Heart left ventricle (tissue), 16 donors: ENCODE measurements at regions not wholly inside any gene's neighbourhood (a gene's known extent, or its start where the extent isn't known, plus 50 kb on each side); places are given as distances from the start of the nearest gene placed in this dataset.

Experiments
- ATAC-seq, 4 donors: fragments of 200-7000 bp; cut with Tn5 transposase; one replicate each; pipeline ENCODE4 v1.9.1; 2020 to 2022; ENCODE audit warnings: moderate library complexity in 4 of 4, mild to moderate bottlenecking in 3 of 4, moderate number of reproducible peaks in 1 of 4
- DNase-seq, 5 donors: peaks; one replicate each; pipeline ENCODE4 v3.0.0-alpha.2; 2020
- H3K27ac ChIP-seq, 12 donors: fragments of 200-600 bp; sonication (generic) in 4 of 12; one replicate each; pipeline versions ENCODE4 v1.5.0 to v1.8.0; 2016 to 2022; ENCODE audit warnings: mild to moderate bottlenecking in 2 of 12
- H3K27me3 ChIP-seq, 9 donors: fragments of 200-600 bp; sonication (generic) in 2 of 9; one replicate each; pipeline versions ENCODE4 v1.5.1 to v1.8.0; 2016 to 2022; ENCODE audit warnings: mild to moderate bottlenecking in 3 of 9
- H3K36me3 ChIP-seq, 9 donors: fragments of 200-600 bp; sonication (generic) in 2 of 9; one replicate each; pipeline versions ENCODE4 v1.5.0 to v1.8.0; 2018 to 2022; ENCODE audit warnings: mild to moderate bottlenecking in 2 of 9
- H3K4me1 ChIP-seq, 12 donors: fragments of 200-600 bp; sonication (generic) in 4 of 12; one replicate each; pipeline versions ENCODE4 v1.5.0 to v1.8.0; 2016 to 2022; ENCODE audit warnings: mild to moderate bottlenecking in 3 of 12
- H3K4me3 ChIP-seq, 12 donors: fragments of 200-600 bp; sonication (generic) in 4 of 12; one replicate each; pipeline versions ENCODE4 v1.5.0 to v1.8.0; 2017 to 2022; ENCODE audit warnings: mild to moderate bottlenecking in 9 of 12, moderate library complexity in 4 of 12
- H3K9me3 ChIP-seq, 12 donors: fragments of 200-600 bp; sonication (generic) in 4 of 12; one replicate each; pipeline versions ENCODE4 v1.5.0 to v1.8.0; 2016 to 2022; ENCODE audit warnings: mild to moderate bottlenecking in 1 of 12
- POLR2A ChIP-seq, 2 donors: fragments of 450-650 bp; IDR thresholded peaks; one replicate each; pipeline ENCODE4 v1.6.1; 2017; ENCODE audit warnings: antibody characterized with exemption in 2 of 2, mild to moderate bottlenecking in 2 of 2, moderate library complexity in 2 of 2
- WGBS, 4 donors: extraction: QIAGEN DNeasy Blood & Tissue Kit in 2 of 4; methylation state at CpG; one replicate each; pipeline versions ENCODE4 v1.1.5 to v1.1.7; 2013 to 2018; 5-methylcytosine and 5-hydroxymethylcytosine counted together
- intact Hi-C, 10 donors: fragments of 100-400 bp; cut with DNase I; formaldehyde crosslinking; loops; one replicate each; pipeline versions ENCODE4 v1.11.1 to v1.14.2; 2022
- TF ChIP-seq, protein P1 (sequence below), 12 donors: fragments of 200-600 bp; sonication (generic) in 4 of 12; IDR thresholded peaks; one replicate each; pipeline versions ENCODE4 v1.5.0 to v1.8.0; 2018 to 2022; ENCODE audit warnings: antibody characterized with exemption in 12 of 12, mild to moderate bottlenecking in 5 of 12
- donor health status: ischemic (EF 13 %, LVEDD 7.1; RV severe dilation, severe dysfunction).
- donor health status: healthy with polysubstance abuse.
- donor health status: DM: no; HTN: yes; CAD: no.
- donor health status: DM: no; HTN: no; CAD: no.
- donor health status: ischemic (EF 25% LVEDD 6.9; RV normal size, moderate dysfunction).
- donor health status: ischemic (EF 25% LVEDD 5.7; RV mildly dilated, moderate dysfunction).
- donor health status: healthy.
- donor health status: DM: yes; HTN: yes; CAD: no.
- donor health status: ischemic (EF 35%, LVEDD 5.7; RV mildly dilated, moderate dysfunction).
- donor health status: nonischemic (EF 11% LVEDD 7.7; RV severe dilation, severe dysfunction).
- donor health status: DM: yes; HTN: yes; CAD: no.
- donor health status: PGD.
- donor health status: ischemic (EF 29% LVEDD 5.4; RV normal size, mild dysfunction).
- donor health status: nonischemic (EF 23%, LVEDD 6.1; RV moderate dilation, normal function).

DNA sequence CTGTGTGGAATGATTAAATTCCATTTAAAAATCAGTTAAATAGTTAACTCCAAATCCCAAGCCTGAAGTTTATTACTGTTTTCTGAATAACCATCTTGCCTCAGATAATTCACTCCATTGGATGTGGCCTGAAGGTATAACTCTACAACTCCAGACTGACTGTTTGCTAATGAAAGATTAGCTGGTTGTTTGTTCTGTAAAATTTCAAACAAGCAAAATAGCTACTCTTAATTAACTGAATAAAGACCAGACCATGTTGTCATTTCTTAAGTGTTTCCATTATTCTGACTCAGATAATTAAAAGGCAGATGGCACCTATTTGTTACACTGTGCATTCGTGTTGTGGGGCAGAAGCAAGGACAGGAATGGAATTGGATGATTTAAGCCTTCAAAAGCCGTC is 78.5 kb upstream of the DDIT4L start:
- Histone ChIP-seq H3K27ac (no peak overlapping the region), H3K4me1 (no peaks in the 10 kb centered on the region), H3K27me3 (no peaks in the 10 kb centered on the region), H3K36me3 (no peaks in the 10 kb centered on the region), H3K9me3 (peaks cover 0 to 10% (median 2%) of the 10 kb centered on the region in 12 donors), H3K4me3 (no peak overlapping the region)
- no peak for DNase-seq
- WGBS, 4 donors, result 85 to 93% (median 88%) methylated on average over 2 of the region's 2 CpGs
- TF ChIP-seq, protein P1, sequence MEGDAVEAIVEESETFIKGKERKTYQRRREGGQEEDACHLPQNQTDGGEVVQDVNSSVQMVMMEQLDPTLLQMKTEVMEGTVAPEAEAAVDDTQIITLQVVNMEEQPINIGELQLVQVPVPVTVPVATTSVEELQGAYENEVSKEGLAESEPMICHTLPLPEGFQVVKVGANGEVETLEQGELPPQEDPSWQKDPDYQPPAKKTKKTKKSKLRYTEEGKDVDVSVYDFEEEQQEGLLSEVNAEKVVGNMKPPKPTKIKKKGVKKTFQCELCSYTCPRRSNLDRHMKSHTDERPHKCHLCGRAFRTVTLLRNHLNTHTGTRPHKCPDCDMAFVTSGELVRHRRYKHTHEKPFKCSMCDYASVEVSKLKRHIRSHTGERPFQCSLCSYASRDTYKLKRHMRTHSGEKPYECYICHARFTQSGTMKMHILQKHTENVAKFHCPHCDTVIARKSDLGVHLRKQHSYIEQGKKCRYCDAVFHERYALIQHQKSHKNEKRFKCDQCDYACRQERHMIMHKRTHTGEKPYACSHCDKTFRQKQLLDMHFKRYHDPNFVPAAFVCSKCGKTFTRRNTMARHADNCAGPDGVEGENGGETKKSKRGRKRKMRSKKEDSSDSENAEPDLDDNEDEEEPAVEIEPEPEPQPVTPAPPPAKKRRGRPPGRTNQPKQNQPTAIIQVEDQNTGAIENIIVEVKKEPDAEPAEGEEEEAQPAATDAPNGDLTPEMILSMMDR (IDR thresholded peaks at IDR 0.05), result no peak
- no peak for TF ChIP-seq POLR2A (IDR thresholded peaks at IDR 0.05)
- ATAC-seq, result no peak
- intact Hi-C loops, result no loop called here

DNA sequence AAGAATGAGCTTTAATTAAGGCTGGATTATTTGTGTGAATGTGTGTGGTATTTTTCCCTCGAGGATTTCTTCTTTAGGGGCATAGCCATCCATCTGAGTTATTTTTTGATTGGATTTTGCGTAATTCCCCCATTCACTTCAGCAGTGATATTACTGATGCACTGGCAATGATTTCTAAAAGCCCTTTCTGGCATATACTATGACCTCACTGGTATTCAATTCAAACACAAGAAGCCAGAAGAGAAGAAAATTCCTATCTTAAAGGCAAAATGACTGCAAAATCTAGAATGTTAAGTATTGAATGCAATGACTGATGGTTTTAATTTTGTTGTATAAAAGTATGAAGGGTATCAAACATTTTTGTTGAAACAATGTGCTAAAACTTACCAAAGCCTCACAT is 71.1 kb upstream of the DDIT4L start:
- Histone ChIP-seq H3K27ac (no peak overlapping the region), H3K36me3 (no peaks in the 10 kb centered on the region), H3K4me3 (no peak overlapping the region), H3K4me1 (peaks cover 0 to 4% (median 0%) of the 10 kb centered on the region in 12 donors), H3K9me3 (peaks cover 0 to 19% (median 2%) of the 10 kb centered on the region in 12 donors), H3K27me3 (no peaks in the 10 kb centered on the region)
- DNase-seq (no peak), ATAC-seq (no peak)
- no peak for TF ChIP-seq POLR2A (IDR thresholded peaks at IDR 0.05)
- TF ChIP-seq, protein P1 (IDR thresholded peaks at IDR 0.05), result no peak
- intact Hi-C loops, result no loop called here
- 68 to 79% (median 76%) methylated on average over 2 of the region's 2 CpGs for WGBS, 4 donors

DNA sequence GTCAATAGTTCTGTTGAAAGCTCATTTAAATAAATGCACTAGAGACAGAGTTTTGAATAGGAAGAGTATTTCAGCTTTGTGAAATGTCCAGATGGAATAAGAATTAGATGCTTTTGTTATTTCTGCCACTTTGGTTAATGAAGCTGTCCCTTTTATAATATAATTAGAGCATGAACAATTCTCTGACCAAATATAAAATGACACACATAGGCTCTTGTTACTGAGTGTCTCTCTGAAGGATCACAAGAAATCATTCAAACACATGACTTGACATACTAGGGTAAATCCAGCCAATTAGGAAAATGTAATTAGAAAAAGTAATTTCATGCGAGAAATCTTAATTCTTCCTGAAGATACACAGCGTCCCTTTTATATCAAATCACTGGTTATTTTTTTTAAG is 68.4 kb upstream of the DDIT4L start:
- H3K36me3 ChIP-seq, result no peaks in the 10 kb centered on the region
- H3K27ac ChIP-seq, result no peak overlapping the region
- peaks cover 0 to 11% (median under 1%) of the 10 kb centered on the region in 12 donors for H3K9me3 ChIP-seq
- WGBS, 4 donors, result 75 to 88% (median 79%) methylated on average over 2 of the region's 2 CpGs
- TF ChIP-seq POLR2A (IDR thresholded peaks at IDR 0.05), result no peak
- intact Hi-C loops, result no loop called here
- H3K4me3 ChIP-seq, result no peak overlapping the region
- no peaks in the 10 kb centered on the region for H3K27me3 ChIP-seq
- DNase-seq, result no peak
- ATAC-seq, result no peak
- H3K4me1 ChIP-seq, result peaks cover 0 to 4% (median 0%) of the 10 kb centered on the region in 12 donors

DNA sequence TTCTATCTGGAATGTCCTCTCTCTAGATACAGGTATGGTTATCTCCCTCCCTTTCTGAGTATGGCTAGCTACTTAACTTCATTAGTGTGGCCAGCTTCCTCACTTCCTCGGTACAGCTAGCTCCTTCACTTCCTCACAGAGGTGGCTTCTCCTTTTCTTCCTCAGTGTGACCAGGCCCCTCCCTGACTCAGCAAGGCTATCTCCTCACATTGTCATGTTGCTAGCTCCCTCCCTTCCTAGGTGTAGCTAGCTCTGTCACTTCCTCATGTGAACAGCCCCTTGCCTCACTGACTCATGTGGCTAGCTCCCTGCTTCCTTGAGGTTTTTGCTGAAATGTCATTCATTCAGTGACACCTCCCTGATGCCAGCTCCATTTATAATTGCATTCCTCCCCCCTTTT is 67.3 kb upstream of the DDIT4L start:
- no peak for ATAC-seq
- intact Hi-C loops, result no loop called here
- H3K27me3 ChIP-seq, result no peaks in the 10 kb centered on the region
- no peak overlapping the region for H3K4me3 ChIP-seq
- WGBS, 4 donors, result 27 to 43% (median 32%) methylated on average over 1 of the region's 1 CpG
- DNase-seq, result no peak
- peaks cover 0 to 4% (median 0%) of the 10 kb centered on the region in 12 donors for H3K9me3 ChIP-seq
- TF ChIP-seq, protein P1 (IDR thresholded peaks at IDR 0.05), result no peak
- no peak for TF ChIP-seq POLR2A (IDR thresholded peaks at IDR 0.05)
- peaks cover 0 to 4% (median 0%) of the 10 kb centered on the region in 12 donors for H3K4me1 ChIP-seq
- H3K27ac ChIP-seq, result no peak overlapping the region
- H3K36me3 ChIP-seq, result no peaks in the 10 kb centered on the region

DNA sequence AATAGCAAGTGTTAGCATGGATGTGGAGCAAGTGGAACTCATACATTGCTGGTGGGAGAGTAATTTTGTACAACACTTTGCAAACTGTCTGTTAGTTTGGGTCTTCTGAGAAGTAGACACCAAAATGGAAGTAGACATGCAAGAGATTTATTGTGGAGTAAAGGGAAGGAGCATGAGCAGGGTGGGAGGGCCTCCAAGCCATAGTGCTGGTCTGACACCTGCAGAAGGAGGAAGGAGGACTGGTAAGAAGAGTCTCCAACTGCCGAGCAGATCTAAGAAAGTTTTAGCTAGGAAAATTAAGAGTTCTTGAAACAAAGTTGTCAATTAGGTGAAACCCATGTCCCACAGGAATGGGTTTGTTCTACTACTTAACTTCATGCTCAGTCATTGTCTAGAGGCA is 64.0 kb upstream of the DDIT4L start:
- no peaks in the 10 kb centered on the region for H3K36me3 ChIP-seq
- 91 to 96% (median 94%) methylated on average over 1 of the region's 1 CpG for WGBS, 4 donors
- ATAC-seq, result no peak
- H3K4me3 ChIP-seq, result no peak overlapping the region
- TF ChIP-seq, protein P1 (IDR thresholded peaks at IDR 0.05), result no peak
- TF ChIP-seq POLR2A (IDR thresholded peaks at IDR 0.05), result no peak
- no peak for DNase-seq
- H3K27ac ChIP-seq, result no peak overlapping the region
- no peaks in the 10 kb centered on the region for H3K9me3 ChIP-seq
- H3K27me3 ChIP-seq, result no peaks in the 10 kb centered on the region
- intact Hi-C loops, result no loop called here
- no peaks in the 10 kb centered on the region for H3K4me1 ChIP-seq
